Myocyte (in vitro differentiated cells): ENCODE measurements at regions not wholly inside any gene's neighbourhood (a gene's known extent, or its start where the extent isn't known, plus 50 kb on each side); places are given as distances from the start of the nearest gene placed in this dataset.

Source experiments
- DNase-seq: peaks from one replicate; pipeline ENCODE4 v3.0.0-alpha.2; 2012; ENCODE audit warnings: low read depth

DNA sequence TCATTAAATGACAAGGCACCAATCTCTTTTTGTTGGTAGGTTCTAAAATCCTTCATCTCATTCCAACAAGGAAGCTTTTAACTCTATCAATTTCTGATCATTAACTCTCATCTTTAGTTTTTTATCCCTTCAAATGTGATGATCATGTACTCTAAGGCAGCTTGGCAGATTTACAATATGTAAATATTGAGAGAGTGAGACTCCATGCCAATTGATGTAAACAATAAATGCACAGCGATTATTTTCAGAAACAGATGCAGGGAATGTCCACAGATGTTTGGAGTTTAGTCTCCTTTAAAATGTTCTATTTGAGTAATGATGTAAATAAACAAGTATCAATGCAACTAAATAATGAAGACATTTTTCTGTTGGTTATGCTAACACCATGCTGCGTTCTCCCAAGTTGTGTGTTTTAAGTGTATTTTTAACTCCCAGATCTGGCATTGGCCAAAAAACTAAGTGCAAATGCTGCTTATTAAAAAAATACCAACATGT lies 213.8 kb downstream of the AHR start:
- no peak for DNase-seq

DNA sequence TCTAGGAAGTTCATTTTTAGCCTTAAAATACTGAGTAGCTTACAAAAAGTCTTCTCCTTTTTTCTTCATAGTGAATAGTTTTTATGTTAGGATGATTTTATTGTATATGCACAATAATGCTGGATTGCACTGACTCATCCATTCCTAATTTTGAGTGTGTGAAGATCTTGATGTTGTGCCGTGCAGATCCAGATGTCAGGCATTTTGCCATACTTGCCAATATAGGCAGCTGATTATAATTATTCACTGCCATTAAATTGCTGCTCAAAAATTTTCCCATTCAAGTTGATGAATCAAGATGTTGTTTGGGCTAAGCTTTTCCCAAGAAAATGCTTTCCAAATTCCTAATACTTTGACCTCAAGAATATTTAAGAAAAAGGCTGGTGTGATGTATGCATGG lies 218.3 kb downstream of the AHR start:
- DNase-seq: no peak

DNA sequence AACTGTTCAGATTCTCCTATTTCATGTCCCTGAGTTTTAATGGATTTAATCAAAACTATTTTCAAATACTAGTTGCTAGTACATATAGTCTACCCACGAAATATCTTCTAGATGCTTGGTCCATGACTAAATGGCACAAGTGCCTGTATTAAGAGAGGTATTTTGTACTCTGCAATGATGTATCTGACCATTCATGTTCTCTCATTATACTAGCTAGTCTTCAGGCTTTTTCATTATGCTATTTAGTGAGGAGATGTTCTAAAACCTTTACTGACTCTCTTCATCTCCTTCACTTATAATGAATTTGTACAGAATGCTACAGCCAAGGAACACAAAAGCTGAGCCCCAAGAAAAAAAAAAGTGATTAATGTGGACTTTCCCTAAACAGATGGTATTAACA lies 222.5 kb downstream of the AHR start:
- DNase-seq: peak; percentile 38

DNA sequence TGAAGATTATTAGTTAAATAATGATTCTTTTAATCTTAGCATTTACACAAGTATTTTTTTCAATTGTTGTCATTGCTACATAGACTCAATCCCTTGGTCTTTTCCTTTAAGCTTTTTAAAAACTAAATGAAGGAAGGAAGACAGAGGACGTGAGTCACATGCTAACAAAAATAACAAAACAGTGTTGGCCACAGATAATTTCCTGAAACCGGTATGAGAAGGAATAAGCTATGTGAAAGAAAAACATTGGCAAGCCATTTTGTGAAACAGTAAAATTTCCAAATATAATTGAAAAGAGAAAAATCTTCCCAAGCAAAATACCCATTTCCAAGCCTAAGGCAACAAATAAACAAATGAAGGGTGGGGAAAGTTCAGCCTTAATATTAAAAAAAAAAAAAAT lies 223.0 kb downstream of the AHR start:
- DNase-seq: peak; percentile 73

DNA sequence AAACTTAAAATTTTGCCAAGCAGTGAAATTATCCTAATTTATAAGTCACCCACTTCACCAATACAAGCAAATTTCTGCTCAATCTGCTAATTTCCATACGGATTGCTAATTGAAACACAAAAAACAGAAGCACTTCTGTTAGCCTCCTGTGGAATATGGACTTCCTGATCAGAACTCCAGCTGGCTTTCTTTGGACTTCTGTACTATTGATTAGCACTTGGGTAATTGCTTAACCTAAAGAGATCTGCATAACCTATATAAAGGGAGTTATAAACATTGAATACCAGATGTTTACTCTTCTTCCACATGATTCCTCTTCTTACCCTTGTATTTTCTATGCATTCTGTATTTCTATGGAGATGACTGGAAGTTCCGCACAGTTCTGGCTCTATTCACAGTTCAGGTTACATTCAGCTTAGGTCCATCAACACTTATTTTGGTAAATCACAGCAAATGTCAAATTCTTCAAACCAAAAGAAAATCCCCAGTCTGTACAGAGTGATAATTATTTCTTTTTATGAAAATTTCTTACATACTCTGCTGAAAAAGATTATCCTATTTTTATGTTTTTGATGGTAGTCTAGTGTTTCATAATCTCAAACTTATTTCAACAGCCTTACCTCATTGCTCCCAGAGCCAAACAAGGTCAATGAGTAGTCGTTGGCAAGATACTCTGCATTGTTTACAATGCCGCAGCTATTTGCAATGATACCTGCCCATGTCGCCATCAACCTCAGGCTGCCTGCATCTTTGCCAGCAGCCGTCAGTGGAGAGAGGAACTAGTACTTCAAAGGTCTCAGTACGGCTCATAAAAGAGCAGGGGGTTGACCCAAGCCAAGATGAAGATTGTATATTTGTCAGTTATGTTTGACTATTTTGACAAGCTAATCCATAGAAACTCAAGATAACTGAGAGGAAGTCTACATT lies 225.6 kb downstream of the AHR start:
- peak; percentile 73 for DNase-seq

DNA sequence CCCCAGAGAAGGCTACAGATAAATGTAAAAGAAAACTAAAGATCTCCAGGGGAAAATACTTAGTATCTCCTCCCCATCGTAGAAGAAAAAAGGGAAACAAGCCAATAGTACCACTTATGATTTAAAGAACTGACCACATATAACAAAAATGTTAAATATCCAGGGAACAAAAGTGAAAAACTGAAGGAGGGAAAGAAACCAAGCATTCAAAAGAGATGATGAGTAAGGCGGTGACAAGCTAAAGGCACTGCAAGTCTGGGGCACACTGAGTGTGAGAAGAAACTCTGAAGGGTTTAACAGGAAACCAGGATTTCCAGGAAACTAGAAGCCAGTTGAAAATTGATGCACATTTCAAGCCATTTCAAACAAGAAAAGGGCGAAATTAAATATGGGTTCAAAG lies 226.3 kb downstream of the AHR start:
- DNase-seq: no peak

DNA sequence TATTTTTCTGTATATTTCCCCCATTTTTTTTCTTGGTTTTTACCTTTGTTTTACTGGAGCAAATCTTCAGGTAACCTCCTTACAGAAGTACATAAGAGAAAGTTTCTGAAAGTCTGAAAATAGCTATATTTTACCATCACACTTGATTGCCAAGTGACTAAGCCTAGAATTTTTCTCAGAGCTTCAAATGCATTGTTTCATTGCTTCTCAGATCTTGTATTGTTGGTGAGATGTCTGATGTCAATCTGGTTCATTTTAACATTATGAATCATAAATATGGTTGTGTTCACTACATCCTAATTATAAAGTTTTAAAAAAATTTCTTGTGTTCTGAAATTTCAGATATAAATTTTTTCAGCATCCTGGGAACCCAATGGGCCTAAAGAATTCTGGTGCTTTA lies 228.2 kb downstream of the AHR start:
- no peak for DNase-seq

DNA sequence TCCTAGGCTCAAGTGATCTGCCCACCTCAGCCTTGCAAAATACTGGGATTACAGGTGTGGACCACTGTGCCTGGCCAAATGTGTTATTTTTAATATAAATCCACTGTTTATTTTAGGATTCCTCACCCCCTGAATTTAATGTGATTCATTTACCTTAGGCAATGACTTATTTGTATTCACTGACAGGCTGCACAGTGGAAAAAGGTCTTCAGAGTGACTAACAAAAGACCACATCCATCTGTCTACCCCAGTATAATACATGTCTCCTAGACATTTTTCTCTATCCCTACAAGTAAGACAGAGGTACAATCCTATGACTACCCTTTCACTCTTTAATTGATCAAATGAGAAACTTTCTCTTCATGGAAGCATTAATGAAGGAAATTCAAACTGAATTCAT lies 230.2 kb downstream of the AHR start:
- no peak for DNase-seq

DNA sequence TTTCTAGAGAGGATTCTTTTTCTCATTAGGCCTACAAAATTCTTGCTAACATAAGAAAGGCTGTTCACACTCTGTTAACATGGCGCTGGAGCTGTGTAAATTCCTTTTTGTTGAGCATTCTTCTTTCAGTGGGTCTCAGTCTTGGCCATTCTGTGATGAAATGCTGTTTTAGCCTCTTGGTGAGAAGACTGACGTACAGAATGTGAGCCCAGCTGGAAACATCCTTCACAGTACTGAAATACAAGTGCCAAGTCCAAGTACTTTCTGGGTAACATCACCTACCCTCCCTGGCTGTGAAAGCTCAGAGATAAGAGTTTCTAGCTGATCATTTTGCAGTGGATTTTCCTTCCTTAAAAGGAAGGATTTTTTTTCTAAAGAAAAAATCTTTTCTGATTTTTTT lies 231.8 kb downstream of the AHR start:
- DNase-seq: peak; percentile 43

DNA sequence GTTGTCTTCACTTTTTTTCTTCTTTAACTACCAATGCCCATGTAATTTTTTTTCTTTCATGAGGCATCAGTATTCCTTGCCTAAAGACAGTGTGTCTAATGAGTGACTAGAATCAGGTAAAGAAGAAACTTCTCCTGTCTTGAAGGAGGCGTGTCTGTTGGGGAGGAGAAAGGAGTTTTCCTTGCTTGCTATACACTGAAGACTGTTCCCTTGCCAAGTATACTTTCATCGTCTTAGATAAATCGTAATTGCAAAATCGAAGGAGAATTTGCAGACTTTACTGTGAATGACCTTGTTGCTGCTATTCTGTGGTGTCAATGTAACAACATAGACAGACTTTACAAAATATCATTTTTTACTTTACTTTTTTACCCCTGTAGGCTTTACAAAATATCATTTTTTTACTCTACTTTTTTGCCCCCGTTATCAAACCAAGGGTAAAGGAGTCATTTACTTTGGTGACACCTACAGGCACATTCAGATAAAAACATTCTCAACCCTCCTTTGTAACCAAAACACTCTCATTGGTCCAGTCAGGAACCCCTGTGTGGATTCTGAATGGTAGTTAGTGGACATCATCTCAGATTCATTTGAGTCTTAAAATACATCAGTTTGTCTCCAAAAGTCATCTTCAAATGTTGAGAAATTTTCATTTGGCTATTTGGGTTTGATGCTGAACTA lies 232.4 kb downstream of the AHR start:
- DNase-seq: peak; percentile 46

DNA sequence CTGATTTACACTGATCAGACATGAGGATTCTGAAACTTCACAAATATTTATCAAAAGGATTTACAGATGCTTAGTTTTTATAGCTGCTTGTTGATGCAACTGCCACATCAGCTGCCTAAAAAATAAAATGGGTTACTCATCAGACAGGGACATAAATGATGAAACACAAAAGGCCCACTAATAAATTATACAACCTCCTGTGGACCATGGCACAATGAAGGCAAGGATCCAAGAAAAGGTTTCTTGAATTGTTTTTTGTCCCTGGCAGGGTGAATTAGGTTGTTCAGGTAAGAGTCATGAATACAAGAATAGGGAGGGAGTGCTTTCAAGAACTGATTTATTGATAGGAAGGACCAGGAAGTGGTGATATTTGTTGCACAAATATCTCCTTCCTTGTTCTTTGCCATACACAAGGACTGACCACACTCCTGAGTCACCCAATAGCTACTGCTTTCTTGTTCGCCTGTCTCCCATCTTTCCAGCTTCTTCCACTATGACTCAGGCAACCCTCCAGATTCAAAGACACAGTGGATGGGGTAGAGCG lies 234.5 kb downstream of the AHR start:
- DNase-seq: peak; percentile 65

DNA sequence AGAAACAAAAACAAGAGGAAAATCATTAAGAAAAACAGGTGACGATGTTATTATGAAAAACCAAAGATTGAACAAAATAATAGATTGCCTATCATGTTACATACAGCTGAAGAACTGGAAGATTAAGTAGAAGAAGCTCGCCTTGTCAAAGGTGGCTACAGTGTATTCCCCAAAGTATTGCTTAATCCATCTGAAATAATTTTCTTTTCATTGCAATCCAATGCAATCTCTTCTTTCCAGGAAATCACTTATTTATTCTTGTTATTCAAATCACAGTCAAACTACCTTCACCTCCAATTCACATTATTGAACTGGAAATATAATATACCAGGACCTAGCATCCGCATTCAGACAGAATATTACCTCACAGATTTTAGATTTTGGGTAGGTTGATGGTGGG lies 235.9 kb downstream of the AHR start:
- DNase-seq: no peak

DNA sequence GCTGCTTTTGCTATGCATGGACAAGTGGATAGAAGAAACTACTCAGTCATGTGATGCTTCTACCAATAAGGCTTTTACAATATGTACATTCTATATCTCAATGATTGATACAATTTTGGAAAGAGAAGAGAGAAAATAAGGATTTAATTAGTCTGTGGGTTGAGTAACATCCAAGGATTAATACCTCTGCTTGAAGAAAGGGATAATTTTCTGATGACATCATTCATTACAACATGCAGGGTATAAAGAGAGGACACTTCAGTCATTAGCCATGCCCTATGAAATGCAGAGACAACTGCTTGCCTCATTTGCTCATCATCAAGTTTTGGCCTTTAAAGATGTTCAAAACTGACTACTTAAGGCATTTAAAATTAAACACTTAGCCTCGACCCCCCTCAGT lies 237.3 kb downstream of the AHR start:
- DNase-seq: no peak

DNA sequence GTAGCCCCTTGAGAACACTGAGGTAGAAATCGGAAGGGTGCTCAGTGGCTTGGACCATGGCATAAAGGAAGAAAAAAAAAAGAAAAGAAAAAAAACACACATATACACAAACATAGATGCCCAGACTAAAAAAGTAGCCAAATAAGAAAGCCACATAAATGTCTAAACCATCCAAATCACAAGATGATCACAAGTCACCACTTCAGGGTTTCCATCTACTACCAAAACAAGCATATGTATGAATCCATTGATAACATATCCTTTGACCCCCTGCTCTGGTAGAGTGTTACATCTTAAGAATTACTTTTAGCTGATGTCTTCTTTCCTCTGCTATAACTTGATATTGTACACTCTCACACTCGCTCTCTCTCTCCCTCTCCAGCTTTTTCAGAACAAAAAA lies 245.9 kb downstream of the AHR start:
- DNase-seq: no peak

DNA sequence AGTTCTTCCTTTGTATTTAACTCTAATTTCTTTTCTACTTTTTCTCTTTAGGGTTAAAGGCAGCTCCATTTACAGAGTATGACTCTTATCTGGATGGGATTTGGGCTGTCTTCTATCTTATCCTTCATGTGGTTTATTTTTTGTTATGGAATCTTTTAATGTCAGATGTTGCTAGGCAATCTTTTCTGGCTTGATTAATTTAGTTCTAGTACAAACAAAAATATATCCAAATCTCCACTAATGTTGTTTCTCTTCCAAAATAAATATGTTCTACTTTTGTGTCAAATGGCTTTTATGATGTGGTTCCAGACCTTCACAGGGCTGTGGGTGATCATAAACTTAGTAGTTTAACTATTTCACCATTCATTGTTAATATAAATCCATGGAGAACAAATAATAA lies 246.9 kb downstream of the AHR start:
- DNase-seq: no peak

DNA sequence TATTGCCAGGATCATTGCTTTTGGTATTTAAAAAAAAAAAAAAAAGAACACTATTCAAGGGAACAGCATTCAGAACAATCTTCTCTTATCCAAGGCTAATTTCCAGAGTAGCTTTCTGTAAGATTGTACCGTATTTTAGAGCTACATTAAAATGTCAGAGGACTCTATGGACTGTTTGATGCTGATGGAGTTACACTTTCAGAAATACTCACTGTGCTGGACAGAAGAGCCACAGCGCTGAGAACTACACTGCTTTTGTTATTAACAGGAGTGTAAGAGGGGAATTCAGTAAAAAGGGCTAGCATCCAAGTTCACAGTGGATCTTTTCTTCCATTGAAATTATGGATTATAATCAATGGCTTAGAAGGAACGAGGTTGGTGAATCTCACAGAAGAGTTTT lies 247.7 kb downstream of the AHR start:
- DNase-seq: no peak

DNA sequence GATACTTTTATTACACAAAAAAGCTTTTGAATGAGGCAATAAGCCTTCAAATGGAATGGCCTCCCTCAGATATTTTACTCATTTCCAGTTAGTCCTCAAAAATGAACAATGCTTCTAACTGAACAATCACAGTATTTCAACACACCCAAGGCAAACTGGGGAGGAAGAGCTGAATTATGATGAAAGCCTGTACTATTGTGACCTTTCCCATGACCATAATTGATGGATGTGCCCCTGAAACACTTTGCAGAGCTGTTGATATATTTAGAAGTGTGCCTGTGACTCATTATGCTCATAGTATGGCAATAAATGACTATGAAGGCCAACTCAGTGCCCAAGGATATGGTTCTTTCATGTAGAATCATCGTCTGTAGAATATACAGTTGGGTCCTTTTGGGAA lies 248.1 kb downstream of the AHR start:
- DNase-seq: no peak

DNA sequence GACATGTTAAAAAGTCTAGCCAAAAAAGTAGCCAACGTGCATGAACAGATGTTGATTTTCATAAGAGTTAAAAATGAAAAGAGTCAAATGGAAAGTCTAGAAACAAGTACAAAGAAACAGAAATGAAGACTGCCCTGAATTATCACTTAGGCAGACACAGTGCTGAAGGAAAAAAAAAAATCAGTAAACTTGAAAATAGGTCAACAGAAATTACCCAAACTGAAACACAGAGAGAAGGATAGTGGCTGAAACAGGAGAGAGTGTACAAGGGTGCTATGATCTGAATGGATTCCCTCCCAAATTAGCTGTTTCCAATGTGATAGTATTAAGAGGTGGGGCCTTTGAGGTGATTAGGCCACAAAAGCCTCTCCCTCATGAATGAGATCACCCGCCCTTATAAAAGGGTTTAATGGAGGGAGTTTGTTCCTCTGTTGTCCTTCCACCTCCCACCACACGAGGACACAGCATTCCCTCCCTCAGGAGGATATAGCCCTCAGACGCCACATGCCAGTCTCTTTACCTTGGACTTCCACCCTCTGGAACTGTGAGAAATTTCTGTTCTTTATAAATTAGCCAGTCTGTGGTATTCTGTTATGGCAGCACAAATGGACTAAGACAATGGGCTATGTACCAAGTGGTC lies 249.7 kb downstream of the AHR start:
- no peak for DNase-seq

DNA sequence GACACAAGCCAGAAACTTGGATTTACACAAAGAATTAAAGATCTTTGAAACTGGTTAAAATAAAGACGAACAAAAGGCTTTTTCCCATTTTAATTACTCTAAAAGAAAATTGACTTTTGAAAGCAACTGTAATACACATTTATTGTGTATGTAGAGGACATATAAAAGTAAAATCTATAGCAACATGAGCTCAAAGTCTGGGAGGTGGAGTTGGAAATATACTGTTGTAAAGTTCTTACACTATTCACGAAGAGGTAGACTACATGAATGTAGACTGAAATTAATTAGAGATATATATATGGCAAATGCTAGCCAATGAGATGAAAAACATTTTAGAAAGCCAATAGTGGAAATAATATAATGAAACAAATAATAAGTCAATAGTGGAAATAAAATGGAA lies 251.0 kb downstream of the AHR start:
- no peak for DNase-seq

DNA sequence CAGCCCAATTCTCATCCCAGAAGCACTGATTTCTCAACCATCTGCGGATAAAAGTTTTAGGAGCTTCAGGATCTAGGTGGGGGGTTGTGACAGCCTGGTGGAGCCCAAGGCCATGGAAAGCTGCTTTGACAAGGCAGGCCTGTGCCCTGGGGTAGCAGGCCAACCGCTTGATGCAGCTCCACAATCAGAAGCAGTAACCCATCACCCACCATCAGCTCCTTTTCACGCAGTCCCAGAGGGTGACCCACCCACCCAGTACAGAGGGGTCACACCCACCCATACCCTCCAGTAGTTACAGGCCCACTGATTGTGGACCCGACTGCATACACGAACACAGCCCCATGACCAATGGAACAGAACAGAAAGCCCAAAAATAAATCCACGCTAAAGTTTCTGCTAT lies 253.9 kb downstream of the AHR start:
- DNase-seq: no peak

DNA sequence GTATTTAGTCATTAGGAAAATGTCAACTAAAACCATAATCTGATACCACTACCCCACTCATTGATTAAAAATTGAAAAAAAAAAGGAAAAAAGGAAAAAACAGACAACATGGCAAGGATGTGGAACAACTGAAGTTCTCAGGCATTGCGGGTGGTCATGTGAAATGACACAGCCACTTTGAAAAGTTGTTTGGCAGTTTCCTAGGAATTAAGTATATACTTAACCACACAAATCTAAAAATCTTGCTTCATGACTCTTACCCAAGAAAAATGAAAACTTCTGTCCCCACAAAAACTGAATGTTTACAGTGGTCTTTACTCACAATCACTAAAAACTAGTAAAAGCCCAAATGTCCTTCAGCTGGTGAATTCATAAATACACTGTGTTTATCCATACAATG lies 254.5 kb downstream of the AHR start:
- no peak for DNase-seq
